Activated CD8-positive, alpha-beta memory T cell treated with anti-CD3 and anti-CD28 coated beads for 48 hours (primary cell): ENCODE measurements at regions not wholly inside any gene's neighbourhood (a gene's known extent, or its start where the extent isn't known, plus 50 kb on each side); places are given as distances from the start of the nearest gene placed in this dataset.
"Not testable (repeated sequence)": the region's sequence is repeated elsewhere in the genome, so short reads cannot be mapped to it uniquely, and the experiment has no call there.

Experiments used
- DNase-seq, 3 experiments: peaks; one replicate each; pipeline ENCODE4 v3.0.0-alpha.2; 2020; ENCODE audit warnings: low read depth in 2 of 3, low spot score in 2 of 3

GRCh38 chr5:143541943-143542797, 138.7 kb upstream of the NR3C1 start:
- no peak for DNase-seq

GRCh38 chr5:143539742-143540141, 136.3 kb upstream of the NR3C1 start:
- DNase-seq: no peak

- DNase-seq: no peak
Measured at GRCh38 chr5:143537056-143537455, 133.6 kb upstream of the NR3C1 start.

GRCh38 chr5:143536364-143536763, 132.9 kb upstream of the NR3C1 start:
- DNase-seq: no peak

- DNase-seq: no peak
Measured at GRCh38 chr5:143534761-143535154, 131.3 kb upstream of the NR3C1 start.

- DNase-seq: no peak
Measured at GRCh38 chr5:143533978-143534760, 130.7 kb upstream of the NR3C1 start.

GRCh38 chr5:143533475-143533874, 130.0 kb upstream of the NR3C1 start:
- no peak for DNase-seq

- DNase-seq: no peak
Measured at GRCh38 chr5:143527808-143528207, 124.3 kb upstream of the NR3C1 start.

GRCh38 chr5:143525176-143525575, 121.7 kb upstream of the NR3C1 start:
- no peak for DNase-seq

- no peak for DNase-seq
Measured at GRCh38 chr5:143524338-143524945, 121.0 kb upstream of the NR3C1 start.

- no peak for DNase-seq
Measured at GRCh38 chr5:143521846-143522400, 118.4 kb upstream of the NR3C1 start.

- DNase-seq: no peak
Measured at GRCh38 chr5:143521141-143521540, 117.7 kb upstream of the NR3C1 start.

- not testable (repeated sequence) for DNase-seq
Measured at GRCh38 chr5:143519215-143519614, 115.7 kb upstream of the NR3C1 start.

GRCh38 chr5:143517824-143518223, 114.3 kb upstream of the NR3C1 start:
- not testable (repeated sequence) for DNase-seq

- no peak for DNase-seq
Measured at GRCh38 chr5:143516249-143516648, 112.8 kb upstream of the NR3C1 start.

- no peak for DNase-seq
Measured at GRCh38 chr5:143515829-143516228, 112.3 kb upstream of the NR3C1 start.

- DNase-seq: no peak
Measured at GRCh38 chr5:143514616-143515335, 111.3 kb upstream of the NR3C1 start.

- DNase-seq: no peak
Measured at GRCh38 chr5:143513720-143514119, 110.2 kb upstream of the NR3C1 start.

- DNase-seq: no peak
Measured at GRCh38 chr5:143511736-143512135, 108.2 kb upstream of the NR3C1 start.

- no peak for DNase-seq
Measured at GRCh38 chr5:143509758-143510221, 106.3 kb upstream of the NR3C1 start.
